Spleen (tissue), 11 donors: ENCODE measurements at regions not wholly inside any gene's neighbourhood (a gene's known extent, or its start where the extent isn't known, plus 50 kb on each side); places are given as distances from the start of the nearest gene placed in this dataset.

Experiments
- DNase-seq: peaks from one replicate; pipeline ENCODE4 v3.0.0-alpha.2; 2020
- H3K27ac ChIP-seq, 8 donors: fragments of 200-600 bp; sonication (generic) in 7 of 8; 1 replicate in 4 of 8; 2 replicates in 4 of 8; pipeline versions ENCODE4 v1.5.0 to v1.8.0; 2016 to 2021; ENCODE audit warnings: inconsistent platforms in 4 of 8, mild to moderate bottlenecking in 4 of 8, moderate library complexity in 1 of 8
- H3K27me3 ChIP-seq, 7 donors: fragments of 200-600 bp; sonication (generic) in 6 of 7; replicated peaks in 1 of 7; 1 replicate in 4 of 7; 2 replicates in 3 of 7; pipeline versions ENCODE4 v1.5.0 to v1.8.0; 2016 to 2021; ENCODE audit warnings: inconsistent platforms in 3 of 7, mild to moderate bottlenecking in 1 of 7
- H3K36me3 ChIP-seq, 6 donors: fragments of 200-600 bp; sonication (generic) in 5 of 6; 1 replicate in 4 of 6; 2 replicates in 2 of 6; pipeline versions ENCODE4 v1.5.0 to v1.8.0; 2016 to 2021; ENCODE audit warnings: inconsistent platforms in 2 of 6
- H3K4me1 ChIP-seq, 6 donors: fragments of 200-600 bp; sonication (generic) in 5 of 6; 1 replicate in 3 of 6; 2 replicates in 3 of 6; pipeline versions ENCODE4 v1.5.0 to v1.8.0; 2016 to 2021; ENCODE audit warnings: inconsistent platforms in 3 of 6
- H3K4me3 ChIP-seq, 8 donors: fragments of 200-600 bp; sonication (generic) in 7 of 8; 1 replicate in 4 of 8; 2 replicates in 4 of 8; pipeline versions ENCODE4 v1.5.0 to v1.8.0; 2016 to 2021; ENCODE audit warnings: inconsistent platforms in 4 of 8, mild to moderate bottlenecking in 4 of 8, moderate library complexity in 2 of 8
- H3K9me3 ChIP-seq, 8 donors: fragments of 200-600 bp; sonication (generic) in 7 of 8; 1 replicate in 4 of 8; 2 replicates in 4 of 8; pipeline versions ENCODE4 v1.5.0 to v1.8.0; 2016 to 2021; ENCODE audit warnings: inconsistent platforms in 4 of 8
- CTCF ChIP-seq, 11 experiments: fragments of 200-600 bp in 7 of 11; fragments of 450-650 bp in 4 of 11; sonication (generic) in 4 of 11; IDR thresholded peaks in 8 of 11; conservative IDR thresholded peaks in 3 of 11; 1 replicate in 7 of 11; 2 replicates in 4 of 11; pipeline versions ENCODE4 v1.4.0 to v1.8.0; 2016 to 2021; ENCODE audit warnings: antibody characterized with exemption in 11 of 11, inconsistent platforms in 4 of 11, mild to moderate bottlenecking in 1 of 11
- POLR2A ChIP-seq, 3 donors: fragments of 450-650 bp; IDR thresholded peaks; one replicate each; pipeline ENCODE4 v1.5.1; 2017; ENCODE audit warnings: antibody characterized with exemption in 3 of 3, mild to moderate bottlenecking in 1 of 3
- POLR2AphosphoS5 ChIP-seq, 3 donors: sonication (generic); formaldehyde crosslinking; IDR thresholded peaks; one replicate each; pipeline ENCODE4 v1.5.1; 2017; ENCODE audit warnings: antibody characterized with exemption in 3 of 3
- WGBS, 5 donors: extraction: QIAGEN DNeasy Blood & Tissue Kit in 3 of 5; methylation state at CpG; one replicate each; pipeline versions ENCODE4 v1.1.5 to v1.1.7; 2013 to 2018; 5-methylcytosine and 5-hydroxymethylcytosine counted together
- intact Hi-C: fragments of 100-400 bp; cut with DNase I; formaldehyde crosslinking; loops from one replicate; pipeline ENCODE4 v1.15.0; 2023; ENCODE audit warnings: low total_unique reads
- donor health status: healthy with polysubstance abuse.
- donor health status: DM: no; HTN: no; CAD: no; lungs with moderate emphysema.
- donor health status: DM: no; HTN: no; CAD: no.
- donor health status: Bipolar disorder and iron deficiency.
- donor health status: healthy.
- donor health status: DM: no; HTN: no; CAD: no.
- donor health status: DM: yes; HTN: yes; CAD: no.

DNA sequence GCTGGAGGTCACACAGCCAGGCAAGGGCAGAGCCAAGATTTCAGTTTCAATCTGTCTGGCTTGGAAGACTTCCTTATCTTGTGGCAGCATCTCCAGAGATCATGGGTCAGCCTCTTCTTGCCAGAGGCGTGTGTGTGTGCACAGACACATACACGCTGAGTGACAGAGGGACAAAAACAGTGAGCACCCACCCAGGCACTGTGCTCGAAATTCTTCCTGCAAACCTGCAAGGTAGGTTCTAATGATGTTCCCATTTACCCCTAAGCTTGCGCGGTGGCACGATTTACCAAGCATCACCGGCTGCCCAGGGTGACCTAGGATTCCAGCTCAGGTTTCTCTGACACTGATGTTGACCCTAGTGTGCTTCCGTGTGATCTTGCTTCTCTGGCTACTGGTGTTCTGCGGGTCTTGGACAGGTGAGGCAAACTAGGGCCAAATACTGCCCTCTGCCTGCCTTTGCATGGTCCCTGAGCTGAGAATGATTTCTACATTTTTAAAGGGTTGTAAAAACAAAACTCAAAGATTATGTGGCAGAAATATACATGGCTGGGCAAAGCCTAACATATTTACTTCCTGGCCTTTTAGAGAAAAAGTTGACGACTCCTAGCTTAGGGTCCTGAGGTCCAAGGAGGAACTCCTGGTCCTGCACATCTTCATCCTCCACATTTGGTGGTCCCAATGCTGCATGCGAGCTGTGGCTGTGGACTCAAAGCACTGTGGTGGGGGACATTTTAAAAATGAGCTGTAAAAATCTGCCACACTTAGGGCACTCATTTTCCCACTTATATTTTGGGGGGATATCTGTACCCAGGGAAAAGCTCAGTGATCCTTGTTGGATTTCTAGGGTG, 268.5 kb downstream of the RPS24 start:
- 80 to 87% (median 83%) methylated on average over 11 of the region's 11 CpGs for WGBS, 5 donors
- TF ChIP-seq POLR2AphosphoS5 (IDR thresholded peaks at IDR 0.05), result no peak
- H3K27me3 ChIP-seq, result no peaks in the 10 kb centered on the region
- peak overlapping the region in 7 of 8 donors; percentile 47 to 79 (median 54) for H3K4me3 ChIP-seq
- peaks cover 13 to 63% (median 34%) of the 10 kb centered on the region in 6 donors for H3K4me1 ChIP-seq
- peak overlapping the region; percentile 91 to 98 (median 96) for H3K27ac ChIP-seq
- no peaks in the 10 kb centered on the region for H3K36me3 ChIP-seq
- peaks cover 0 to 6% (median 0%) of the 10 kb centered on the region in 8 donors for H3K9me3 ChIP-seq
- intact Hi-C loops, result loop anchor here (5.0 kb wide), 1 partner anchor 255 kb away; no protein-coding TSS in a partner anchor
- peak; percentile 79 for DNase-seq

DNA sequence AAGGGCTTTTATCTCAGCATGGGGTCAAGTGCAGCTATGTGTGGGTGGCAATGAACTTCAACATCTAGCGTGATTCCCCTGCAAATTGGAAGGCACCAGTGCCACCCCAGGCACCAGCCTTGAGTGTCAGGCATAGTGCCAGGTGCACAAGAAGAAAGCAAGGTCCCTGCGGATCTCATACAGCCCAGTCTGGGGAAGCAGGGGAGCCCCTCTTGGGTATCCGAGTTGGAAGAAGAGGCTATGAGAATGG, 269.0 kb downstream of the RPS24 start:
- peak overlapping the region; percentile 91 to 98 (median 96) for H3K27ac ChIP-seq
- no peak for DNase-seq

GRCh38 chr10:78302989-78303854, 269.6 kb downstream of the RPS24 start:
- 6 to 16% (median 7%) methylated on average over 27 to 81 of the region's 81 CpGs for whole genome bisulfite sequencing, 5 donors
- H3K4me1 ChIP-seq, result peaks cover 13 to 53% (median 34%) of the 10 kb centered on the region in 6 donors
- no peaks in the 10 kb centered on the region for H3K27me3 ChIP-seq
- peak overlapping the region; percentile 47 to 79 (median 52) for H3K4me3 ChIP-seq
- intact Hi-C loops, result loop anchor here (5.0 kb wide), 1 partner anchor 256 kb away; no protein-coding TSS in a partner anchor
- peaks cover 0 to 6% (median 0%) of the 10 kb centered on the region in 8 donors for H3K9me3 ChIP-seq
- no peaks in the 10 kb centered on the region for H3K36me3 ChIP-seq
- peak overlapping the region; percentile 91 to 98 (median 96) for H3K27ac ChIP-seq
- DNase-seq, result peak; percentile 99
- TF ChIP-seq CTCF (IDR thresholded peaks at IDR 0.05 in 8 of 11, conservative IDR thresholded peaks at IDR 0.05 in 3 of 11) (peak; percentile 87 to 98 (median 92)), POLR2AphosphoS5 (IDR thresholded peaks at IDR 0.05) (peak; percentile 95 to 97 (median 95)), POLR2A (IDR thresholded peaks at IDR 0.05) (peak; percentile 31 to 55 (median 52))

More for the DNA sequence above, 269.0 kb downstream of the RPS24 start:
- Histone ChIP-seq H3K4me3 (peak overlapping the region; percentile 47 to 79 (median 52)), H3K27me3 (no peaks in the 10 kb centered on the region), H3K4me1 (peaks cover 13 to 57% (median 34%) of the 10 kb centered on the region in 6 donors), H3K9me3 (peaks cover 0 to 6% (median 0%) of the 10 kb centered on the region in 8 donors), H3K36me3 (no peaks in the 10 kb centered on the region)
- intact Hi-C loops, result loop anchor here (5.0 kb wide), 1 partner anchor 255 kb away; no protein-coding TSS in a partner anchor
- WGBS, 5 donors, result 0 to 4% (median 3%) methylated on average over 3 of the region's 3 CpGs
- TF ChIP-seq CTCF (IDR thresholded peaks at IDR 0.05 in 8 of 11, conservative IDR thresholded peaks at IDR 0.05 in 3 of 11) (no peak), POLR2AphosphoS5 (IDR thresholded peaks at IDR 0.05) (no peak)

DNA sequence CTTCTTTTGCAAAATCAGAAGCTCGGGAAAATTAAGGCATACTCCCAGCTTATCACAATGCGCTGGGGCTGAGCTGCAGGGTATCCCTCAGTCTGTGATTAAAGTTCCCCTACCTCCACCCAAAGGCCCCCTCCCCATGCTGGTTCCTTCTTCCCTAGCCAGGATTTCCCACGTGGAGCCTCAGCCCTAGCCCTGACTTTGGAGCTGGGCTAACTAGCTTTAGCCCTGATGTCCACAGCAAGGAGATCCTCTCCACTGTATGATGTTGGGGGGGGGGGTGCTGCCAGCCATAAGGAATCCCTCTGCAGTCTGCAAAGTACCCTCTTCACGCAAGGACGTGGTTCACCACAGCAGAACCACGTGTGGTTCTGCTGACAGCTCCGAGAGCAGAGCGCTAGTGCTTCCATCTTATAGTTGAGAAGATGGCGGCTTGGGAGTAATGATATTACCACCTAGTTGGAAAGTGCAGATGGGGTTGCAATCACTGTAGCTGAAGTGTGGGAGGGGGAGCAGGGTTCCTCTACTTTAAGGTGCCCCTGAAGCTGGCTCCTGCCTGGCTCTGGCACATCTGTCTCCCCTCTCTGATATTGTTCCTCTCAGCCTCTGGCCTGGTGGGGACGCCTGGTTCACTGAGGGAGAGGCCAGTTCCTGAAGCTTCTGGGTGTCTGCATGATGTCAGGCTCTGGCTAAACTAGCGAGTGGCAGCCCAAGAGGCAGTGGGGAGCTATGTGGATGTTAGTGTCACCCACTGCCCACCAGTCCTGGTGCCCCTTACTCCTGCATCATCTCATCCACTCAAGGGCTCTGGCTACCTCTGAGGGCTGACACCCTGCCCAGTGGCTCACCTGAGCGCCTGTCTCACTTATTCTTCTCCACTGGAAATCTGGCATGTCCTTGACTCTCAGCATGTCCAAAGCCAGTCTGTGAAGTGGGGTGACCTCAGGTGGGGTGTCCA, 270.7 kb downstream of the RPS24 start:
- Histone ChIP-seq H3K4me3 (no peak overlapping the region), H3K9me3 (peaks cover 0 to 6% (median 0%) of the 10 kb centered on the region in 8 donors), H3K27me3 (no peaks in the 10 kb centered on the region), H3K4me1 (peaks cover 12 to 41% (median 28%) of the 10 kb centered on the region in 6 donors), H3K27ac (peak overlapping the region in 2 of 8 donors; percentile 91 to 98), H3K36me3 (no peaks in the 10 kb centered on the region)
- DNase-seq, result peak; percentile 76
- TF ChIP-seq POLR2AphosphoS5 (IDR thresholded peaks at IDR 0.05) (no peak), CTCF (IDR thresholded peaks at IDR 0.05 in 8 of 11, conservative IDR thresholded peaks at IDR 0.05 in 3 of 11) (no peak), POLR2A (IDR thresholded peaks at IDR 0.05) (no peak)
- intact Hi-C loops, result loop anchor here (5.0 kb wide), 1 partner anchor 257 kb away; no protein-coding TSS in a partner anchor
- 73 to 86% (median 79%) methylated on average over 11 to 12 of the region's 12 CpGs for WGBS, 5 donors
